Right cardiac atrium (tissue), 5 donors: ENCODE measurements at regions not wholly inside any gene's neighbourhood (a gene's known extent, or its start where the extent isn't known, plus 50 kb on each side); places are given as distances from the start of the nearest gene placed in this dataset.
A peak's percentile ranks its signal among the peaks of the same experiment; 100 is the strongest.
"Not testable (repeated sequence)": the region's sequence is repeated elsewhere in the genome, so short reads cannot be mapped to it uniquely, and the experiment has no call there.

Experiments used
- ATAC-seq, 2 donors: fragments of 200-7000 bp; cut with Tn5 transposase; one replicate each; pipeline versions ENCODE4 v1.8.0 to v1.9.1; 2020; ENCODE audit warnings: moderate library complexity in 2 of 2, mild to moderate bottlenecking in 1 of 2
- DNase-seq, 3 donors: peaks; one replicate each; pipeline ENCODE4 v3.0.0-alpha.2; 2020
- H3K27ac ChIP-seq: one replicate; pipeline ENCODE4 v1.5.1; 2013; ENCODE audit warnings: mild to moderate bottlenecking, low read length, control low read depth, moderate library complexity
- H3K27me3 ChIP-seq: one replicate; pipeline ENCODE4 v1.6.1; 2013; ENCODE audit not compliant: control insufficient read depth, insufficient read depth
- H3K4me1 ChIP-seq: one replicate; pipeline ENCODE4 v1.6.1; 2013; ENCODE audit warnings: low read length; ENCODE audit not compliant: control insufficient read depth, insufficient read depth
- H3K4me3 ChIP-seq: one replicate; pipeline ENCODE4 v1.5.1; 2013; ENCODE audit warnings: low read length, control low read depth
- H3K9me3 ChIP-seq: one replicate; pipeline ENCODE4 v1.6.1; 2013; ENCODE audit warnings: low read length; ENCODE audit not compliant: control insufficient read depth
- WGBS: extraction: QIAGEN DNeasy Blood & Tissue Kit; methylation state at CpG from one replicate; pipeline ENCODE4 v1.1.7; 2013; 5-methylcytosine and 5-hydroxymethylcytosine counted together
- intact Hi-C, 4 donors: fragments of 100-400 bp; cut with DNase I; formaldehyde crosslinking; loops; one replicate each; pipeline versions ENCODE4 v1.11.0 to v1.14.0; 2022 to 2023
- donor health status: healthy with polysubstance abuse.
- donor health status: DM: no; HTN: yes; CAD: no.
- donor health status: DM: no; HTN: no; CAD: no.
- donor health status: DM: no; HTN: yes; CAD: no; lungs with severe emphysema.
- donor health status: DM: yes; HTN: yes; CAD: no.

- no peaks in the 10 kb centered on the region for H3K9me3 ChIP-seq
- no peak overlapping the region for H3K4me3 ChIP-seq
- ATAC-seq: no peak
- peak overlapping the region; percentile 74 for H3K27ac ChIP-seq
- intact Hi-C loops: loop anchor here in 1 of 4 donors (10.0 kb wide), 1 partner anchor 68 kb away; the partner anchor contains the start of gene ABCA1
- 48% methylated on average over 5 of the region's 5 CpGs for WGBS
- H3K27me3 ChIP-seq: no peaks in the 10 kb centered on the region
- no peak for DNase-seq
- peaks cover 14% of the 10 kb centered on the region for H3K4me1 ChIP-seq
Observed at GRCh38 chr9:104992659-104993058, 64.7 kb upstream of the ABCA1 start.

- peak; percentile 86 to 90 for ATAC-seq
- H3K4me3 ChIP-seq: no peak overlapping the region
- H3K9me3 ChIP-seq: no peaks in the 10 kb centered on the region
- 7% methylated on average over 9 of the region's 9 CpGs for WGBS
- intact Hi-C loops: loop anchor here in 1 of 4 donors (10.0 kb wide), 1 partner anchor 69 kb away; the partner anchor contains the start of gene ABCA1
- peak overlapping the region; percentile 74 for H3K27ac ChIP-seq
- DNase-seq: peak; percentile 82 to 91 (median 91)
- peaks cover 14% of the 10 kb centered on the region for H3K4me1 ChIP-seq
- no peaks in the 10 kb centered on the region for H3K27me3 ChIP-seq
Observed at GRCh38 chr9:104993291-104993963, 65.5 kb upstream of the ABCA1 start.

DNA sequence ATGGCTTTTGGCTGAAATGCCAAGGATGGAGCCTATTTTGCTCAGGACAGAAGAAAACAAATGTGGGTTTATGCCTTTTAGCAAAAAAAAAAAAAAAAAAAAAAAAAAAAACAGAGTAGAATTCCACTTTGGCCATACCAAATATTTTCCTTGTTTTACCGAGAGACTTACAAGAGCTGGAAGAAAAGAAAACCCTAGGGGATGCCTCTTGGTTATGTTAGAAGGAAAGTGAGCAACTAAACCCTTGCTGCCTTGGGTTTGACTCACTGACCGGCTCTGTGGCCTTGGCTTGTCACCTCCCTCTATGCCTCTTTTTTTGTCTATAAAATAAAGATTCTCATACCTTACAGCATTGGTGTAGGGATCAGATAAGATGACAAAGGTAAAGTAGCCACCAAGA, 69.6 kb upstream of the ABCA1 start:
- intact Hi-C loops: loop anchor here in 1 of 4 donors (10.0 kb wide), 1 partner anchor 73 kb away; the partner anchor contains the start of gene ABCA1
- H3K27ac ChIP-seq: no peak overlapping the region
- 55% methylated on average over 2 of the region's 2 CpGs for WGBS
- no peaks in the 10 kb centered on the region for H3K27me3 ChIP-seq
- DNase-seq: no peak
- peaks cover 2% of the 10 kb centered on the region for H3K4me1 ChIP-seq
- no peak overlapping the region for H3K4me3 ChIP-seq
- ATAC-seq: no peak
- no peaks in the 10 kb centered on the region for H3K9me3 ChIP-seq

- DNase-seq (no peak), ATAC-seq (no peak)
- no peaks in the 10 kb centered on the region for H3K9me3 ChIP-seq
- intact Hi-C loops: loop anchor here in 1 of 4 donors (10.0 kb wide), 1 partner anchor 74 kb away; the partner anchor contains the start of gene ABCA1
- H3K27ac ChIP-seq: no peak overlapping the region
- H3K27me3 ChIP-seq: no peaks in the 10 kb centered on the region
- no peaks in the 10 kb centered on the region for H3K4me1 ChIP-seq
- H3K4me3 ChIP-seq: no peak overlapping the region
Observed at GRCh38 chr9:104999136-104999535, 71.2 kb upstream of the ABCA1 start.

DNA sequence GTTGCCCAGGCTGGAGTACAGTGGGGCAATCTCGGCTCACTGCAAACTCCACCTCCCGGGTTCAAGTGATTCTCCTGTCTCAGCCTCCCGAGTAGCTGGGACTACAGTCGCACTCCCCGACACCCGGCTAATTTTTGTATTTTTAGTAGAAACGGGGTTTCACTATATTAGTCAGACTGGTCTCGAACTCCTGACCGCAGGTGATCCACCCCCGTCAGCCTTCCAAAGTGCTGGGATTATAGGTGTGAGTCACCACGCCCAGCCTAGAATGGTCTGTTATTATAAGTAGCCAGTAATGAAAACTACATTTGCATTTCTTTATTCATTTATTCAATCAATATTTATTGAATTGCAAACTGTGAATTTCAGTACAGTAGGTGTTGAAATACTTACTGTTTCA, 72.6 kb upstream of the ABCA1 start:
- H3K9me3 ChIP-seq, H3K27me3 ChIP-seq, H3K27ac ChIP-seq, DNase-seq, H3K4me3 ChIP-seq, intact Hi-C loops, H3K4me1 ChIP-seq, ATAC-seq: not testable (repeated sequence)
- WGBS: 95% methylated on average over 11 of the region's 11 CpGs

DNA sequence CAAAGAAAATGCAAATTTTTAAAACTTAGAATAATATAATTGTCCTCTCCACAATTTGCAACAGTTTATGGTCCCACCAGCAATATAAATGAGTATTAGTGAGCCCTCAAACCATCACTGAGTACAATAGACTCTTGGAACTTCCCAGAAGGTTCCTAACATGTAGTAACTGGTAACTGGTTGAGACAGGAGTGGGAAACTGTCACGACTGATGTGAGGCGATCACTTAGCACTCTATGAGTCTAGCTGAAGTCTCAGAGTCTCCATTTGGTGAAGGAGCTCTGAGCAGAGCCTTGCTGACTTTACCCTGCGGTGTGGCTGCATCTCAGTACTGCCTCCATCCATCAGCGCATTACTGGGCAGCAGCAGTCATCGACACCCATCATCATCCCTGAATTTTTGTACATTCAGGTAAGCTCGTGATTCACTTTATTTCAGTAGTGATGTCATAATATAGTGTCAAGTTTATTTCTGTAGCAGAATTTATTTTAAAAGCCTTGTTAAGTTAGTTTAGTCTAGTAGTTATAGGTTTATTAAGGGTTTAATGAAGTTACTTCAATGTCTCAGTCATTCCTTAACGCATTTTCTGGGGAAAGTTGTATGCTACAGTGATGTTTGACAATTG, 76.6 kb upstream of the ABCA1 start:
- WGBS: 88% methylated on average over 7 of the region's 7 CpGs
- Histone ChIP-seq H3K4me3 (no peak overlapping the region), H3K9me3 (no peaks in the 10 kb centered on the region), H3K27me3 (no peaks in the 10 kb centered on the region), H3K27ac (no peak overlapping the region), H3K4me1 (no peaks in the 10 kb centered on the region)
- ATAC-seq: no peak
- intact Hi-C loops: no loop called here
- DNase-seq: no peak

- 96% methylated on average over 1 of the region's 1 CpG for WGBS
- Histone ChIP-seq H3K27me3 (no peaks in the 10 kb centered on the region), H3K9me3 (no peaks in the 10 kb centered on the region), H3K4me1 (no peaks in the 10 kb centered on the region), H3K4me3 (no peak overlapping the region), H3K27ac (no peak overlapping the region)
- intact Hi-C loops: no loop called here
- DNase-seq (no peak), ATAC-seq (no peak)
Observed at GRCh38 chr9:105005186-105005585, 77.2 kb upstream of the ABCA1 start.

- DNase-seq (no peak), ATAC-seq (no peak)
- Histone ChIP-seq H3K9me3 (no peaks in the 10 kb centered on the region), H3K4me1 (no peaks in the 10 kb centered on the region), H3K27me3 (no peaks in the 10 kb centered on the region), H3K27ac (no peak overlapping the region), H3K4me3 (no peak overlapping the region)
- WGBS: 85% methylated on average over 2 of the region's 2 CpGs
- intact Hi-C loops: no loop called here
Observed at GRCh38 chr9:105006514-105006913, 78.6 kb upstream of the ABCA1 start.

GRCh38 chr9:105007143-105007542, 79.2 kb upstream of the ABCA1 start:
- WGBS: 40% methylated on average over 2 of the region's 2 CpGs
- peak; percentile 53 to 72 for ATAC-seq
- H3K4me1 ChIP-seq: no peaks in the 10 kb centered on the region

GRCh38 chr9:105010089-105010488, 82.1 kb upstream of the ABCA1 start:
- DNase-seq, H3K9me3 ChIP-seq, ATAC-seq, H3K4me1 ChIP-seq, H3K4me3 ChIP-seq, H3K27me3 ChIP-seq, H3K27ac ChIP-seq, intact Hi-C loops: not testable (repeated sequence)
- 85% methylated on average over 3 of the region's 3 CpGs for WGBS

More at GRCh38 chr9:105007143-105007542, 79.2 kb upstream of the ABCA1 start:
- Histone ChIP-seq H3K27me3 (no peaks in the 10 kb centered on the region), H3K4me3 (no peak overlapping the region), H3K27ac (no peak overlapping the region), H3K9me3 (no peaks in the 10 kb centered on the region)
- peak in 1 of 3 donors; percentile 43 for DNase-seq
- intact Hi-C loops: no loop called here

DNA sequence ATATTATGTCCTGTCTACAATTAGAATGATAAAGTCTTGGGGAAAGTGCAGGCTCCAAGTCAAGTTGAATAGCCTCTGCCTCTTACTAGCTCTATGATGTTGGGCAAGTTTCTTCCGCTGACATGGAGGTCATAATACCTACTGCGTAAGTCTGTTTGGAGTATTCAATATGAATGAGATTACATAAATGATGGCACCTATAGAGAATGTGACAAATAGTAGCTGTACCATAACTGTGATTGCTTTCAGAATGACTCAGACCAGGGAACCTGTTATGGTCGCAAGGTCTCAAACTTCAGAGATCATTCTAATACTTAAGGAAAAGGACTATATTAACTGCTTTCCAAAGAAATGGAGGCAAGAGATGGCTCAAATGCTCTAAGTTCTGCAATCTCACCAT, 94.0 kb upstream of the ABCA1 start:
- intact Hi-C loops: no loop called here
- Histone ChIP-seq H3K4me3 (no peak overlapping the region), H3K4me1 (no peaks in the 10 kb centered on the region), H3K27ac (no peak overlapping the region), H3K9me3 (no peaks in the 10 kb centered on the region), H3K27me3 (no peaks in the 10 kb centered on the region)
- ATAC-seq: no peak
- WGBS: 93% methylated on average over 3 of the region's 3 CpGs
- DNase-seq: no peak
